HepG2 (cell line): ENCODE measurements at regions not wholly inside any gene's neighbourhood (a gene's known extent, or its start where the extent isn't known, plus 50 kb on each side); places are given as distances from the start of the nearest gene placed in this dataset.

Source experiments
- FOXP1 ChIP-seq, 2 experiments: fragments of 450-650 bp in 1 of 2; IDR thresholded peaks; 2 replicates each; pipeline ENCODE4 v1.6.1; 2017 to 2018; ENCODE audit warnings: antibody characterized with exemption in 1 of 2
- HIVEP1 ChIP-seq: sonication (generic); formaldehyde crosslinking; IDR thresholded peaks from 2 replicates; pipeline ENCODE4 v1.4.0; 2020; ENCODE audit warnings: mild to moderate bottlenecking, missing genetic modification reagents
- NR2C2 ChIP-seq: sonication (generic); formaldehyde crosslinking; IDR thresholded peaks from 2 replicates; pipeline ENCODE4 v1.4.0; 2020; ENCODE audit warnings: missing genetic modification reagents, mild to moderate bottlenecking, moderate library complexity, borderline replicate concordance
- PBX2 ChIP-seq: IDR thresholded peaks from 2 replicates; pipeline ENCODE4 v1.6.1; 2016; ENCODE audit warnings: control low read depth

- TF ChIP-seq FOXP1 (IDR thresholded peaks at IDR 0.05): no peak
- no peak for TF ChIP-seq FOXP1 (CRISPR knock-in tag; IDR thresholded peaks at IDR 0.05)
- no peak for TF ChIP-seq NR2C2 (CRISPR knock-in tag)
- no peak for TF ChIP-seq HIVEP1
- no peak for TF ChIP-seq PBX2
Measured at GRCh38 chr12:128140551-128140950, 126.4 kb upstream of the TMEM132C start.
